Activated CD4-positive, CD25-positive, alpha-beta regulatory T cell treated with anti-CD3 and anti-CD28 coated beads, Interleukin-2, amount 50 U/mL, for 24 hours (primary cell): ENCODE measurements at regions not wholly inside any gene's neighbourhood (a gene's known extent, or its start where the extent isn't known, plus 50 kb on each side); places are given as distances from the start of the nearest gene placed in this dataset.
"Not testable (repeated sequence)": the region's sequence is repeated elsewhere in the genome, so short reads cannot be mapped to it uniquely, and the experiment has no call there.

ENCODE experiments used
- ATAC-seq, 2 donors: fragments of 150-1000 bp; cut with Tn5 transposase; one replicate each; pipeline ENCODE4 v1.10.0; 2021; ENCODE audit warnings: mild to moderate bottlenecking in 1 of 2, moderate library complexity in 1 of 2

- ATAC-seq, result no peak
Observed at GRCh38 chr2:595141-595815, 81.9 kb downstream of the TMEM18 start.

DNA sequence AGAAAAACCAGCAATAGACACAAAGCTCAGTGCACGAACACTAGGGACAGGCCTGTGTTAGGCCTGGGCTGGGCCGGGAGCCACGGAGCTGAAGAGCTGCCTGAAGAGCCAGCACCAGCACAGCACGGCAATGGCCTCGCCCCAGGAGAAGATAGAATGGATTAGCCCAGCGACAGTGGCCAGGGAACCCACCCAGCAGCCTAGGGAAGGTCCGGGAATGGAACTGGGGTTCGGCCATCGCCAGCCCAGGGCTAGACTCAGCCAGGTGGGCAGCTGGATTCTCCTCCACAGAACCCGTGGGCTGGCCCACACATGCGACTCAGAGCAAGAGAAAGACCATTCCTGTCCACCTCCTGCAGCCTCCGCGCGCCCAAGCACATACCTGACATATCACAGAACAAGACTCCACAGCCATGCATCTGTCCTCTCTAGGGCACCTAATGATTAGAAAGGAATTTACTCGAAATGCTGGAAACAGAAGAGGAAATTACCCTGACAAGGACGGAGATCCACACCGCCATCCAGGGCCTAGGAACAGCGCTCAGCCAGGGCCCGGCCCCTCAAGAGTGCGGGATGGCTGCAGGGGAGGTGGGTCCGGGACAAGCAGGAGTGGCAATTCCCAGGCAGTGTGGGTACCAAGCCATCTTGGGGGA, 82.8 kb downstream of the TMEM18 start:
- ATAC-seq, result no peak

- ATAC-seq, result no peak
Observed at GRCh38 chr2:593356-594026, 83.7 kb downstream of the TMEM18 start.

- no peak for ATAC-seq
Observed at GRCh38 chr2:592737-593136, 84.5 kb downstream of the TMEM18 start.

- ATAC-seq, result no peak
Observed at GRCh38 chr2:590214-591175, 86.7 kb downstream of the TMEM18 start.

GRCh38 chr2:589281-590130, 87.7 kb downstream of the TMEM18 start:
- ATAC-seq, result no peak

GRCh38 chr2:588074-588645, 89.0 kb downstream of the TMEM18 start:
- no peak for ATAC-seq

DNA sequence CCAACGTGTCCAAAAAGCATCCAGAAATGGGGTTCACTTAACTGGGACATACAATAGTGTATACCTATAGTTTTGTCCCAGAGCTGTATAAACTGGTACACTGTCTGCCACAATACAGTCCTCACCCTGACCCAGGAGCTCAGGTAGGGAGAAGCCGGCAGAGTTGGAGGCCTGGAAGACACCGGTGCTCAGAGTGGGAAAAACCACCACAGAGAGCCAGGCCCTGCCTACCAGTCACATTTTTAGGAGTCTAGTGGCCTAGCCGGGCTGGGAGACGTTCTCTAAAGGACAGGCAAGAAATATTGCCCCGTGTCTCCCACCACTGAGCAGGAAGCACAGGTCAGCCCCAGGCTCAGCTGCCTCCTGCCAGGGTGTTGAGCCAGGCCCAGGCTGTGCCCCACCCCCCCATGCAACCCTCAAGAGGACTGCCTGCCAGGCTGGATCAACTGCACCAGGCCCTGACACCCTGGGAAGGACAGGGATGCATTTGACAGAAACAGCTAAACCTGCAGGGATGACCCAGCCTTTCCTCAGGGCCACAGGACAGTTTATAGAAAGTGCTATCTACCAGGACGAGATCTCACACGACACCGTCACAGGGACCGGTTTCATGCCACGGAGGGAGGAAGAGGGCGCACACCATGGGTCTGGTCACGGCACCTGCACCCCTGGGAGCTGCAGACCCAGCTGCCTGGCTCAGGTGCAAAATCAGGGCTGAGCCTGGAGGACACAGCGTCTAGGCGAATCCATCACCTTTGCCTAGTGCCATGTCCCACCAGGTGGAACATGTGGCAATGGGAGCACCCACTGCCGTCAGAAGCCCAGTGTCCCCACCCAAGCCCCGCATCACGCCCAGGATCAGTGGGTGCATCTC, 89.9 kb downstream of the TMEM18 start:
- ATAC-seq, result no peak

DNA sequence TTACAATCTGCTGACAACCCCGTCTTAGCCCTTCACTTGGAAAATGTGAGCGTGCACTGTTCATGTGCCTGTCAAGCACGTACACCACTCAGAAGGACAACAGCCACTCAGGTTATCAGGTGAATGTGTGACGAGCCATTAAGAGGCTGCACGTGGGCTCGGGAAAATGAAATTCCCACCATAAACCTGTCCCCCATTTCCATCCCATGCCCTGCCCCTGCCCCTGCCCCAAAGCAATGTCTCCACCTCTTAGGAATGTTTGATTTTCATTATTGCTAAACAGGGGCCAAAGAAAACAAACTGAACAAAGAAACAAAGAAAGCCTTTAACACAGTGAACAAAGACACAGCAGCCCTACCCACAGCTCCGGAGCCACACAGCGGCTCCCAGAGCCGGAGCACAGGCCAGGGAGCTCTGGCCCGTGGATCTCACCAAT, 90.5 kb downstream of the TMEM18 start:
- no peak for ATAC-seq

GRCh38 chr2:584863-585823, 92.1 kb downstream of the TMEM18 start:
- ATAC-seq, result peak; percentile 60 to 75

- ATAC-seq, result no peak
Observed at GRCh38 chr2:583666-584065, 93.5 kb downstream of the TMEM18 start.

GRCh38 chr2:582792-583528, 94.2 kb downstream of the TMEM18 start:
- no peak for ATAC-seq

DNA sequence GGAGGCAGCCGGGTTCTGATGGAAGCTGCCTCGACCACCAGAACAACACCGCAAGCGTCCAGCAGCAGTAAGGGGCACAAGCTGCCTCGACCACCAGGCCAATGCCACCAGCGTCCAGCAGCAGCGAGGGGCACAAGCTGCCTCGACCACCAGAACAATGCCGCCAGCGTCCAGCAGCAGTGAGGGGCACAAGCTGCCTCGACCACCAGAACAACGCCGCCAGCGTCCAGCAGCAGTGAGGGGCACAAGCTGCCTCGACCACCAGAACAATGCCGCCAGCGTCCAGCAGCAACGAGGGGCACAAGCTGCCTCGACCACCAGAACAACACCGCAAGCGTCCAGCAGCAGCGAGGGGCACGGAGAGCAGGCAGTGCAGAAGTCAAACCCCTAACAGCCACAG, 94.9 kb downstream of the TMEM18 start:
- ATAC-seq, result not testable (repeated sequence)

GRCh38 chr2:579961-580360, 97.2 kb downstream of the TMEM18 start:
- no peak for ATAC-seq

DNA sequence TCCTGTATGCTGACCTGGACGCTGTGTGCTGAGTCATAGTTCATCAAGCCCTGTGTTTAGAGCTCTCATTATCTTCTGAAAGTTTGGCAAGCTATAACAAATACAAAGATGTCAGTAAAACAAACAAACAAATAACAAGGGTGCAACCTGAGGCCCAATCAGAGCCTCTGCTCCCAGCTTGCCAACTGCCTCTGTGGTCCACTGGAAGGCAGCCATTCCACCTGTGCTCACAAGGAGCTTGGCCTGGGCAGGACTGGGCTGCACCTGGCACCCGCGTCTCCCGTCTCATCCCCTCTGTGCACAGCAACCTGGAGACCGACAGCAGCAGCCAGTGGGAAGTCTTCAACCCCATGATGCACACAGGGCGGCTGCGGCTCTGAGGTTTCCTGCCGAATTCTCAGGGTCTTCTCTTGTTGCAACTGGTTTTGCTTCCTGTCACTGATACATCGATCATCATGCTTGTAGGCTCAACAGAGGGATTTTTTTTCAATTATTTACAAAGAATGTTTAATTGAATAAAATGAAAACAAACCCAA, 97.8 kb downstream of the TMEM18 start:
- no peak for ATAC-seq

- no peak for ATAC-seq
Observed at GRCh38 chr2:576292-576691, 100.9 kb downstream of the TMEM18 start.

GRCh38 chr2:575727-576236, 101.4 kb downstream of the TMEM18 start:
- no peak for ATAC-seq
